Lung (tissue), 11 donors: ENCODE measurements at regions not wholly inside any gene's neighbourhood (a gene's known extent, or its start where the extent isn't known, plus 50 kb on each side); places are given as distances from the start of the nearest gene placed in this dataset.

ENCODE experiments used
- ATAC-seq: fragments of 200-7000 bp; cut with Tn5 transposase; one replicate; pipeline ENCODE4 v1.9.1; 2020; ENCODE audit warnings: moderate number of reproducible peaks; ENCODE audit not compliant: insufficient read depth, low FRiP score
- DNase-seq, 3 donors: peaks; one replicate each; pipeline ENCODE4 v3.0.0-alpha.2; 2013 to 2017
- H3K27ac ChIP-seq, 2 donors: one replicate each; pipeline ENCODE4 v1.5.1; 2013; ENCODE audit warnings: mild to moderate bottlenecking in 2 of 2, moderate library complexity in 2 of 2, control low read depth in 1 of 2, inconsistent platforms in 1 of 2, low read depth in 1 of 2, low read length in 1 of 2
- H3K27me3 ChIP-seq, 3 donors: one replicate each; pipeline ENCODE4 v1.5.1; 2013; ENCODE audit warnings: low read length in 2 of 3; ENCODE audit not compliant: control insufficient read depth in 3 of 3, insufficient read depth in 3 of 3
- H3K36me3 ChIP-seq, 4 donors: one replicate each; pipeline ENCODE4 v1.5.1; 2013; ENCODE audit warnings: low read length in 4 of 4, mild to moderate bottlenecking in 1 of 4, moderate library complexity in 1 of 4; ENCODE audit not compliant: control insufficient read depth in 4 of 4, insufficient read depth in 4 of 4
- H3K4me1 ChIP-seq, 5 donors: one replicate each; pipeline ENCODE4 v1.5.1; 2013; ENCODE audit warnings: low read length in 5 of 5, mild to moderate bottlenecking in 2 of 5, moderate library complexity in 1 of 5; ENCODE audit not compliant: control insufficient read depth in 5 of 5, insufficient read depth in 5 of 5
- H3K4me3 ChIP-seq: one replicate; pipeline ENCODE4 v1.5.1; 2013; ENCODE audit warnings: mild to moderate bottlenecking, control low read depth, moderate library complexity
- H3K9ac ChIP-seq, 2 donors: one replicate each; pipeline ENCODE4 v1.5.1; 2013; ENCODE audit warnings: low read length in 2 of 2, control low read depth in 1 of 2; ENCODE audit not compliant: insufficient read depth in 1 of 2
- H3K9me3 ChIP-seq, 4 donors: one replicate each; pipeline ENCODE4 v1.5.1; 2013; ENCODE audit warnings: low read length in 3 of 4, mild to moderate bottlenecking in 1 of 4, moderate library complexity in 1 of 4; ENCODE audit not compliant: control insufficient read depth in 4 of 4, insufficient read depth in 3 of 4
- WGBS, 2 donors: extraction: QIAGEN DNeasy Blood & Tissue Kit; methylation state at CpG; one replicate each; pipeline ENCODE4 v1.1.7; 2013; 5-methylcytosine and 5-hydroxymethylcytosine counted together
- TF ChIP-seq, protein P1 (sequence below): IDR thresholded peaks from 2 replicates; pipeline ENCODE4 v1.5.1; 2012; ENCODE audit warnings: mild to moderate bottlenecking; ENCODE audit errors: control extremely low read depth, extremely low read depth
- donor health status: control.
- donor health status: control.
- donor health status: Bipolar disorder and iron deficiency.
- donor health status: healthy.
- donor health status: DM: yes; HTN: yes; CAD: no.

DNA sequence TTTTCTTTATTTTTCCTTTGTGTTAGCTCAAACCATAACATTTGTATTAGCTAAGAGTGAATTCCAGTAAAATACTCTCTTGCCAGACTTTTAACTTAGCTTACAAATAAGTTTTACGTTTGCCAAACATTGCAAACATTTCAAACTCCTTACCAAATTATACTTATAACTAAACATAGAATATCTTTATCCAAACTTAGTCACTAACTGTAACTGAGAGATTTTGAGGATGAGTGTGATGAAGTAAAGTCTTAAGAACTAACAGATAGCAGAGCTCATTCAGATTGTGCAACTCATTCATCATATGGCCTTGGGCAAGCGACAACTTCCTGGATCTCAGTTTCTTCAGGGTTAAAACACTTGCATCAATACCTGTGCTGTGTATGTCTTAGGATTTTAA lies 533.7 kb downstream of the TDRD15 start:
- ATAC-seq: no peak
- TF ChIP-seq, protein P1, sequence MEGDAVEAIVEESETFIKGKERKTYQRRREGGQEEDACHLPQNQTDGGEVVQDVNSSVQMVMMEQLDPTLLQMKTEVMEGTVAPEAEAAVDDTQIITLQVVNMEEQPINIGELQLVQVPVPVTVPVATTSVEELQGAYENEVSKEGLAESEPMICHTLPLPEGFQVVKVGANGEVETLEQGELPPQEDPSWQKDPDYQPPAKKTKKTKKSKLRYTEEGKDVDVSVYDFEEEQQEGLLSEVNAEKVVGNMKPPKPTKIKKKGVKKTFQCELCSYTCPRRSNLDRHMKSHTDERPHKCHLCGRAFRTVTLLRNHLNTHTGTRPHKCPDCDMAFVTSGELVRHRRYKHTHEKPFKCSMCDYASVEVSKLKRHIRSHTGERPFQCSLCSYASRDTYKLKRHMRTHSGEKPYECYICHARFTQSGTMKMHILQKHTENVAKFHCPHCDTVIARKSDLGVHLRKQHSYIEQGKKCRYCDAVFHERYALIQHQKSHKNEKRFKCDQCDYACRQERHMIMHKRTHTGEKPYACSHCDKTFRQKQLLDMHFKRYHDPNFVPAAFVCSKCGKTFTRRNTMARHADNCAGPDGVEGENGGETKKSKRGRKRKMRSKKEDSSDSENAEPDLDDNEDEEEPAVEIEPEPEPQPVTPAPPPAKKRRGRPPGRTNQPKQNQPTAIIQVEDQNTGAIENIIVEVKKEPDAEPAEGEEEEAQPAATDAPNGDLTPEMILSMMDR: no peak

DNA sequence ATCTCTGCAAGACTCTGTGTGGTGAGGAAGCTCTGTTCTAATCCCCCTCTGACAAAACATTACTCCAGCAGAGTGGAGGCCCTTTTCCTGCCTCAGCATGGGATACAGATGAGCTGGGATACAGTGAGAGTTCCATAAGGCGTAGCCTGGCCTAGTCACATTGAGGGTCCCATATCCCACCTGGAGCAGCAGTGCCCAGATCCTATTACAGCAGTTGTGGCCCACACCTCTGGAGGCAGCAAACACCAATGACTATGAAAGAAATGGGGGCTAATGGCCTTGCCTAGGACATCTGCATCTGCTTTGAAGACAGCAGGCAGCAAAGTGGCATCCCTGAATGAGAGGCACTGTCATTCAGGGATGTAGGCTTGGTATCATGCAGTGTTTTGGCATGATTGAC lies 534.5 kb downstream of the TDRD15 start:
- H3K36me3 ChIP-seq: no peaks in the 10 kb centered on the region
- H3K27ac ChIP-seq: no peak overlapping the region
- H3K4me3 ChIP-seq: no peak overlapping the region
- H3K4me1 ChIP-seq: peaks cover 0 to 24% (median 1%) of the 10 kb centered on the region in 5 donors
- 53 to 95% methylated on average over 1 of the region's 1 CpG for WGBS, 2 donors
- no peak for DNase-seq
- no peaks in the 10 kb centered on the region for H3K9me3 ChIP-seq
- TF ChIP-seq, protein P1: no peak
- H3K27me3 ChIP-seq: no peaks in the 10 kb centered on the region
- no peak overlapping the region for H3K9ac ChIP-seq
- no peak for ATAC-seq

More for the DNA sequence above, 533.7 kb downstream of the TDRD15 start:
- no peaks in the 10 kb centered on the region for H3K27me3 ChIP-seq
- no peak overlapping the region for H3K27ac ChIP-seq
- peaks cover 0 to 24% (median 1%) of the 10 kb centered on the region in 5 donors for H3K4me1 ChIP-seq
- H3K9ac ChIP-seq: no peak overlapping the region
- DNase-seq: peak in 2 of 3 donors; percentile 26 to 34
- H3K4me3 ChIP-seq: no peak overlapping the region
- no peaks in the 10 kb centered on the region for H3K9me3 ChIP-seq
- 82 to 87% methylated on average over 2 of the region's 2 CpGs for WGBS, 2 donors
- no peaks in the 10 kb centered on the region for H3K36me3 ChIP-seq

DNA sequence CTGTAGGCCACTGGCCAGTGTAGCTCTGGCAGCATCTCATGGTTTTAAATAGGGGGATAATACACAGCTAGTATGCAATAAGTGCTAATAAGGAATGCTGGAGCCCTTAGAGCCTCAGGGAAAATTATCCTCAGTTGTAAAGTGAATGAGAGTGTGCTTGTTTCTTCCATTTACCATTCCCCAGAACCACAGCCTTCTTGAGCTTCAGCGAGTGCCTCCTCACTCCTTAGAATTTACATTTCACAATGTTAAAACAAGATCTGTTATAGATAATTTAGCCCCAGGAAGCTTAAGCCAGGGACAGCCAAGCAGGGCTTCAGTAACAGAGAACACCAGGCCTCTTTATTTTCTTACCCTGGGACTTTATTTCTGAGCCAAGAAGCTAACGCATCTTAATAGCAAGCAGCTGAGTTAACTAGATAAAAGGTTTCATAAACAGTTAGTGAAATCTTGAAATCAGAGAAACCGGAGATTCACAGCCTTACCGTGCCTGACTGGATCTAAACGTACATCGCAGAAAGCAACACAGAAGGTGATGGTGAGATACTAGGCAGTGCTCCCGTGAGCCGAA lies 535.2 kb downstream of the TDRD15 start:
- TF ChIP-seq, protein P1: no peak
- Histone ChIP-seq H3K9ac (no peak overlapping the region), H3K27ac (no peak overlapping the region), H3K4me1 (peaks cover 0 to 24% (median 1%) of the 10 kb centered on the region in 5 donors), H3K9me3 (no peaks in the 10 kb centered on the region), H3K36me3 (no peaks in the 10 kb centered on the region), H3K4me3 (no peak overlapping the region), H3K27me3 (no peaks in the 10 kb centered on the region)
- ATAC-seq (no peak), DNase-seq (peak in 2 of 3 donors; percentile 19 to 45)
- 81 to 84% methylated on average over 8 of the region's 8 CpGs for WGBS, 2 donors

DNA sequence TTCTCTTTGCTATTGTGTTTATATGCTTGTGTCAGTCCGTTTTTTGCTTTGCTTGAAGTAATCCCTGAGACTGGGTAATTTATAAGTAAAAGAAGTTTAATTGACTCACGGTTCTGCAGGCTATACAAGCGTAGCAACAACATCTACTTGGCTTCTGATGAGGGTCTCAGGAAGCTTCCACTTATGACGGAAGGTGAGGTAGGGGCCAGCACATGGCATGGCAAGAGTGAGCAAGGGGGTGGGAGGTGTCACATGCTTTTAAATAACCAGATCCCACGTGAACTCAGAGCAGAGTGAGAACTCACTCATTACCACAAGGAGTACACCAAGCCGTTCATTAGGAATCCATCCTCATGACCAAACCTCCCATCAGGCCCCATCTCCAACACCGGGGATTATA lies 540.3 kb downstream of the TDRD15 start:
- TF ChIP-seq, protein P1: no peak
- Histone ChIP-seq H3K27me3 (no peaks in the 10 kb centered on the region), H3K9me3 (no peaks in the 10 kb centered on the region), H3K36me3 (no peaks in the 10 kb centered on the region), H3K4me1 (peaks cover 0 to 5% (median 0%) of the 10 kb centered on the region in 5 donors), H3K27ac (no peak overlapping the region), H3K4me3 (no peak overlapping the region), H3K9ac (no peak overlapping the region)
- ATAC-seq (no peak), DNase-seq (no peak)
- 72 to 82% methylated on average over 7 of the region's 7 CpGs for WGBS, 2 donors
